ENCODE measurements at regions not wholly inside any gene's neighbourhood (a gene's known extent, or its start where the extent isn't known, plus 50 kb on each side); places are given as distances from the start of the nearest gene placed in this dataset.
"Not testable (repeated sequence)": the region's sequence is repeated elsewhere in the genome, so short reads cannot be mapped to it uniquely, and the experiment has no call there.

GRCh38 chr1:56014-56531 is 395.4 kb downstream of the OR4F29 start:
- TF ChIP-seq CTCF (conservative IDR thresholded peaks at IDR 0.05; ENCODE audit: low read depth, low read length); EZH2 (IDR thresholded peaks at IDR 0.05; ENCODE audit: borderline replicate concordance, low read depth, low read length, poor library complexity, severe bottlenecking): not testable (repeated sequence)

Data from A673 (cell line).